ENCODE measurements at regions not wholly inside any gene's neighbourhood (a gene's known extent, or its start where the extent isn't known, plus 50 kb on each side); places are given as distances from the start of the nearest gene placed in this dataset.

- no peak for DNase-seq
- intact Hi-C loops (cut with DNase I), result no loop called here
Observed at GRCh38 chr5:57780961-57781325, 298.3 kb upstream of the ACTBL2 start.

DNA sequence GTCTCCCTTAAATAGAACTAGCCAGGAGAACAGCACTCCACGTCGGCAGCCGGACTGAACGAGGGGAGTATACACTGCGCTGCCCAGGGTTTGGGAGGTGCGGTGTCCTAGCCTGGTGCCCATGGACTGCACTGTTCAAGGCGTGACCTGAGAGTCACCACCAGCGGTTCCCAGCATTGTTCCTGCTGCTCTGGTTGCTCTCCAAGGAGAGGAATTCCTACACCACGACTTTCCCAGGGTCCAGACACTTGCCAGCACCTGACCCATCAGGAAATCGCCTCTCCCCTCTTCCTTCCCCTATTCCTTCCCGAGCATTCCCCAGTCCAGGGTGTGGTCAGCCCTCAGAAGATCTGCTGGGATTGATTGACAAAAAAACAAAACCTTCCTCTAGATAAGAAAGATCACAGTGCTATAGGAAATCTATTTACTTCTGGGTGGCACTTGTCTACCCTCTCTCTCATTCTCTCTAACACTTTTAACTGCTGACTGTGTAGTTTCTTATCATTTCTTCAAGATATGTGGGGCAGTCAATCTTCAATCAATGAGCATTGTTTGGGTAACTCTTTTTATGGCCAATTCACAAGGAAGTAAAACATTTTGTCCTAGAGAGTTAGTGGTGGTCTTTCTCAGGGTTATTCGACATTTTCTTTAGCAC lies 297.8 kb upstream of the ACTBL2 start:
- DNase-seq, result peak in 1 of 10 donors; percentile 72
- intact Hi-C loops (cut with DNase I), result no loop called here

GRCh38 chr5:57779383-57780223 lies 297.0 kb upstream of the ACTBL2 start:
- DNase-seq, result peak in 5 of 10 donors; percentile 21 to 81 (median 37)
- intact Hi-C loops (cut with DNase I), result loop anchor here (1.0 to 10.0 kb wide), 4 partner anchors 125 to 681 kb away; partner anchors contain the start of gene PLK2

GRCh38 chr5:57778501-57779091 lies 296.0 kb upstream of the ACTBL2 start:
- no peak for DNase-seq
- intact Hi-C loops (cut with DNase I), result loop anchor here (1.0 to 10.0 kb wide), 4 partner anchors 124 to 682 kb away; partner anchors contain the start of gene PLK2

GRCh38 chr5:57777174-57777581 lies 294.6 kb upstream of the ACTBL2 start:
- no peak for DNase-seq
- intact Hi-C loops (cut with DNase I), result loop anchor here (5.0 to 10.0 kb wide), 2 partner anchors 122 to 280 kb away; no protein-coding TSS in a partner anchor

DNA sequence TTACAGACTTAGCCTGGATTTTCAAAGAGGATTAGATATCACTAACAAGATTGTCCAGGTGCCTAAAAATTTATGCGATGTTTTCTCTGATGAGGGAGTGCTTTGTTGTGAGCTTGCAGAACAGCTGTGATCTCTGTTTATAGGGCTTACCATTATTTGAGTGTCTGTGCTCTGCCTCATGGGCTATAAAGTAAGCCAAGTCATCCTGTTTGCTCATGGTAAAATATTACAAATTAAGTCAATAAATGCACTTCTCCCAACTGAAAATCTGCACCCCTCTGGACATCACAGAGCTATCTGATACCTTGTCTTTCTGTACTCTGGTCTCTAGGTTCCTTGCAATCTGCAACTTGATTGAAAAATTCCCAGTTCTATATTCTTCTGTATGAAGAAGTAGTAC lies 293.4 kb upstream of the ACTBL2 start:
- no peak for DNase-seq
- intact Hi-C loops (cut with DNase I), result loop anchor here (5.0 to 10.0 kb wide), 2 partner anchors 121 to 279 kb away; no protein-coding TSS in a partner anchor

- intact Hi-C loops (cut with DNase I), result loop anchor here (10.0 kb wide), 1 partner anchor 120 kb away; no protein-coding TSS in a partner anchor
- DNase-seq, result no peak
Observed at GRCh38 chr5:57774439-57774838, 291.8 kb upstream of the ACTBL2 start.

GRCh38 chr5:57772512-57772911 lies 289.9 kb upstream of the ACTBL2 start:
- intact Hi-C loops (cut with DNase I), result loop anchor here (10.0 kb wide), 1 partner anchor 118 kb away; no protein-coding TSS in a partner anchor
- DNase-seq, result no peak

GRCh38 chr5:57770039-57770438 lies 287.4 kb upstream of the ACTBL2 start:
- intact Hi-C loops (cut with DNase I), result loop anchor here (10.0 kb wide), 1 partner anchor 115 kb away; no protein-coding TSS in a partner anchor

DNA sequence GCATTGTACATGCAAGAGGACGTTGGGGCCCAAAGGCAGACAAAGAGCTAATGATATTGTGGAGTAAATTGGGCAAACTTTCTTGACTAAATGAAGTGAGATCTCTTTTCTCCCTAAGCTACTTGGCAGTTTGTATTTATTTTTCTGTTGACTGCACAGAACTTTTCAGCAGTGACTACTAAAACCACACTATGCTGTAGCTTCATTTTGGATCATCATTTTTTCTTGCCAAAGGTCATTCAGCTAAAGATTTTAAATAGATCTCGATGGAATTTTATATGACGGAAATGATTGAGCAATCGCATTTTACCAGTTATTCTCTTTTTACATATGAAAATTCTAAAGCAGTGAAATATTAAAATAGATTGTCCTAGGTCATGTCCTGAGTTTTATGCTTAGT lies 286.1 kb upstream of the ACTBL2 start:
- intact Hi-C loops (cut with DNase I), result no loop called here
- DNase-seq, result no peak

More at GRCh38 chr5:57770039-57770438, 287.4 kb upstream of the ACTBL2 start:
- DNase-seq, result no peak

DNA sequence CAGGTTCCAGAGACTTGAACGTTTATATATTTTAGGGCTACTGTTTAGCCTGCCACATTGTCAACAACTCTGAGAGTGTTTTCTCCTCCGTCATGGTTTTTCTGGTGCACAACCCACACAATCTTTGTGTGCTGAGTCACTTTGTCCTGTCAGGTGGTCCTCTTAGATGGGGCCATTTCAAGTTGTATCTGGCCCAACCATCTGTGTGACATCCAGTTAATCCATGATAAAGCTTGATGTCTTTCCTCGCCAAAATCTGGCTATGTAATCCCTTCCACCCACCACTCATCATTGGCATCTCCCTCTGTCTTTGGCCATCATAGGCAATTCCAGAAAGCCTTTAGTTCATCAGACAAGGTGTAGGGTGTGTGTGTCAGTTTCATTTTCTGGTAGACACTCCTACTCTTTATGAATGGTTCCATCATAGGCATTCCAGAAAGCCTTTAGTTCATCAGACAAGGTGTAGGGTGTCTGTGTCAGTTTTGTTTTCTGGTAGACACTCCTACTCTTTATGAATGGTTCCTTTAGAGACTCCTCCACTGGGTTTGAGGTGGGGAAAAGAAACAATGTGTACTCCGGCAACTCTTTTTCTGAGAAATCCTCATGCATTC lies 282.0 kb upstream of the ACTBL2 start:
- intact Hi-C loops (cut with DNase I), result no loop called here
- no peak for DNase-seq

- intact Hi-C loops (cut with DNase I), result no loop called here
- DNase-seq, result peak in 2 of 10 donors; percentile 45 to 49
Observed at GRCh38 chr5:57761513-57761912, 278.9 kb upstream of the ACTBL2 start.

DNA sequence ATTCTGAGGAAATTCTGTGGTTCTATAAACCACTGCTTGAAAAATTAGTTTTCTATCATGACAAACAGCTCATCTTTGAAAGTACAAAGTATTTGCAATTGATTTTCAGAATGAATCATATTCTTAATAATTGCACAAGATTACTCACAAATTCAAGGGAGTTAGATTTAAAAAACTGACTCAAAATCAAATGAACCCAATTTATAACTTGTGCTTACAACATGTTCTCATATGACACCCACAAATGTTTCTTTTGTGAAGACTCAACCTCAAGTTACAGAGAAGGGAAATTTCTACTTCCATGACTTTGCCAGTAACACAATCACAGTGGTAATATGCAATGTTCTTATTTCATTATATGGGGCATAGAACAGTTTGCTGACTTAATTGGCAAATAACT lies 272.0 kb upstream of the ACTBL2 start:
- no peak for DNase-seq
- intact Hi-C loops (cut with DNase I), result no loop called here

DNA sequence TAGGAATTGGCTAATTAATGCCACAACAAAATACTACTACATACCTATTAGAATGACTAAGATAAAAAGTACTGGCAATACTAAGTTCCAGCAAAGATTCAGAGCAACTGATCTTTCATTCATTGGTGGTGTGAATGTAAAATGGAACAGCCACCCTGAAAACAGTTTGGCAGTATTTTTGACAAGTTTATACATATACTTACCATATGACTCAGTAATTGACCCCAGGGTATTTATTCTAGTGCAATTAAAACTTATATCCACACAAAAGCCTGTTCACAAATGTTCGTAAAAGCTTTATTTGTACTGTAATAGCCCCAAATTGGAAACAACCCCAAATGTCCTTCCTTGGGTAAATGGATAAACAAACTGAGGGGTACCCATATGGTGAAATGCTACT lies 270.8 kb upstream of the ACTBL2 start:
- intact Hi-C loops (cut with DNase I), result no loop called here
- DNase-seq, result no peak

- intact Hi-C loops (cut with DNase I), result no loop called here
Observed at GRCh38 chr5:57751710-57752109, 269.1 kb upstream of the ACTBL2 start.

GRCh38 chr5:57750891-57751290 lies 268.3 kb upstream of the ACTBL2 start:
- intact Hi-C loops (cut with DNase I), result no loop called here

More at GRCh38 chr5:57751710-57752109, 269.1 kb upstream of the ACTBL2 start:
- DNase-seq, result no peak

DNA sequence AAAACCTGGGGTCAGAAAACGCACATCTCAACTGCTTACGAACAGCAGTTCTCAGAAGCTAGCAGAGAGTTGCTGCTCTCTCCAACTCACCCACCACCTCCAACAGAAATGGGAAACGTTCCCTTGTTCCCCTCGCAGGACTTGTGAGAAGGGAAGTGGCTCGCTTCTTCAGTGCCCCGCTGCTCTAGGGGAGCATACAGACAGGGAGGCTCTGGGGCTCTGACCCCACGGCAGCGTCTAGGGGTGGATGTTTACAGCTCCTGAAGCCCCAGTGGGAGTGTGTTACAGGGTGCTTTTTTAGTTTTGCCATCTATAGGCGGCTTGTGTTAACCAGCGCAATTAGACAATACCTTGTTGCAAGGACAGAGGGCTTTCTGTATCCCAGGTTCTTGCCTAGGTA lies 267.7 kb upstream of the ACTBL2 start:
- DNase-seq, result peak in 1 of 10 donors; percentile 47
- intact Hi-C loops (cut with DNase I), result no loop called here

More at GRCh38 chr5:57750891-57751290, 268.3 kb upstream of the ACTBL2 start:
- peak in 3 of 10 donors; percentile 38 to 68 (median 59) for DNase-seq

- DNase-seq, result no peak
- intact Hi-C loops (cut with DNase I), result no loop called here
Observed at GRCh38 chr5:57749396-57749795, 266.8 kb upstream of the ACTBL2 start.

- intact Hi-C loops (cut with DNase I), result no loop called here
- no peak for DNase-seq
Observed at GRCh38 chr5:57745700-57746651, 263.4 kb upstream of the ACTBL2 start.
